Fibroblast of villous mesenchyme (primary cell): ENCODE measurements at regions not wholly inside any gene's neighbourhood (a gene's known extent, or its start where the extent isn't known, plus 50 kb on each side); places are given as distances from the start of the nearest gene placed in this dataset.

ENCODE experiments used
- DNase-seq: peaks from one replicate; pipeline ENCODE4 v3.0.0-alpha.2; 2010; ENCODE audit warnings: low read depth
- H3K4me3 ChIP-seq: 2 replicates; pipeline ENCODE4 v1.5.1; 2011; ENCODE audit warnings: low read depth, mild to moderate bottlenecking, low read length
- CTCF ChIP-seq: IDR thresholded peaks from 2 replicates; pipeline ENCODE4 v1.5.1; 2012; ENCODE audit warnings: low read depth, mild to moderate bottlenecking, low read length; ENCODE audit not compliant: insufficient read depth

- TF ChIP-seq CTCF = no peak
- no peak for DNase-seq
- no peak overlapping the region for H3K4me3 ChIP-seq
Observed at GRCh38 chr7:17038160-17038782, 156.5 kb upstream of the AGR3 start.

- DNase-seq = no peak
- TF ChIP-seq CTCF = no peak
- H3K4me3 ChIP-seq = no peak overlapping the region
Observed at GRCh38 chr7:17038783-17039170, 157.0 kb upstream of the AGR3 start.

GRCh38 chr7:17039372-17039771, 157.6 kb upstream of the AGR3 start:
- DNase-seq = no peak
- TF ChIP-seq CTCF = no peak
- no peak overlapping the region for H3K4me3 ChIP-seq

- H3K4me3 ChIP-seq = no peak overlapping the region
- no peak for TF ChIP-seq CTCF
- DNase-seq = no peak
Observed at GRCh38 chr7:17040716-17041115, 158.9 kb upstream of the AGR3 start.

GRCh38 chr7:17041324-17041723, 159.5 kb upstream of the AGR3 start:
- DNase-seq = peak; percentile 88
- no peak for TF ChIP-seq CTCF
- H3K4me3 ChIP-seq = no peak overlapping the region

- no peak overlapping the region for H3K4me3 ChIP-seq
- TF ChIP-seq CTCF = no peak
- no peak for DNase-seq
Observed at GRCh38 chr7:17042211-17042610, 160.4 kb upstream of the AGR3 start.
